AG09319 (cell line): ENCODE measurements at regions not wholly inside any gene's neighbourhood (a gene's known extent, or its start where the extent isn't known, plus 50 kb on each side); places are given as distances from the start of the nearest gene placed in this dataset.

Experiments used
- DNase-seq: peaks from one replicate; pipeline ENCODE4 v3.0.0-alpha.2; 2010; ENCODE audit warnings: low read depth; ENCODE audit errors: extremely low read depth
- TF ChIP-seq, protein P1 (sequence below): IDR thresholded peaks from 2 replicates; pipeline ENCODE4 v1.5.1; 2011; ENCODE audit warnings: low read depth, mild to moderate bottlenecking, inconsistent platforms, low read length, moderate library complexity

DNA sequence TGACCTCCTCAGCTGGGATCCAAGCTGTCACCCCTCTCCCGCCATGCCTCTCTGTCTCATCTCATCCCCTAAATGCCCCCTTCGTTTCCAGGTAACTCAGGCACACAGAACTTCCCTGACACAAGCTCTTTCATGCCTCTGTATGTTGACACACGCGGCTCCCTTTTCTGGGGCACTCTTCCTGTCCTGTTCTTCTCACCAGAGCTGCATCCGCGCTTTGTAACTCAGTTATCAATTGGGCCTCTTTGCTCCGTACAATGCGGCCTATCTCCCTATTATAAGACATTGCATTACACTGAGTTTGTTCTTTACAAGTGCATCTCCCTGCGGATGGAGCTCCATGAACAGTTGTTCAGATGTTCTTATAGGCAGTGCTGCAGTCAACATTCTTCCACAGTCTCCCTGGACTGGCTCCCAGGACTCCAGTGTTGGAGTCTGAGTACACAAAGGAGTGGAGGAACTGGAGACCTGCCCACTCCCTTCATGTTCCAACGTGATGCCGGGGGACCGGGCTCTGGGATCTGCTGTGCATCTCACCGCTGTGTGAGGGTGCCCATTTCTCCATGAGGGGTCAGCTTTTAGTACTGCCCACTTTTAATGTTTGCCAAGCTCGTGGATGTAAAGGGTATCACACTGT is 56.9 kb upstream of the TNS3 start:
- DNase-seq: no peak

DNA sequence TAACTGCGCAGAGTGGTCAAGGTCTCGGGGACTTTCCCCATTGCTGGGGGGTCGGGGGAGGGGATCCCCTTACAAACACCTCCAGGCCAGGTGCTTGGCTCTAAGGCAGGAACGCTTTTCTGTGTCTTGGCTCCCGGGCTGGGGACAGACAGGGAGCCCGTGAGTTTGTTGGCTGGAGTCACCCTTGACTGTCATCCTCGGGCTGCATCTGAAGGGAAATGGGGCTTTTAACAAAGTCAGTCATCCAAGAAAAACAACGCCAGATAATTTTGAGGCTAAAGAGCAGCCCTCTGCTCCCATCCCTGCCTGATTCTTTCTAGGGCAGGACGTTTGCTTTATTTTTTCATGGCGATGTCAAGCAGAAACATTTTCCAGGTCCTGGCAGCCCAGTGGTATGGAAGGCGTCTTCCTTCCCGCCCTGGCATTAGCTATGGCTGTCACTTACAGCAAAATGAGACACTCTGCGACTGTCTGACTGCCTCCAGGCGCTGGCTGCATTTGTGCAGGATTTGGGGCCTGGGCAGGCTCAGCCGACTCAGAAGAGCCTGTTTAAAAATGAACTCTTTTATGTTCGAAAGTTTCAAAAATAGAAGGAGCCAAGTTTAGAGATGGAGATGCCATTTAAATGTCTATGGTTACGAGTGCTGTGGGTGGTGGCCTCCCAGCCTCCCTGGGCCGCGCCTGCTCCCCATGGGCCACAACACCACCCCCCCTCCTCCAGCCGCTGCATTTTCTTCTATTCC is 54.7 kb upstream of the TNS3 start:
- DNase-seq: no peak
- TF ChIP-seq, protein P1, sequence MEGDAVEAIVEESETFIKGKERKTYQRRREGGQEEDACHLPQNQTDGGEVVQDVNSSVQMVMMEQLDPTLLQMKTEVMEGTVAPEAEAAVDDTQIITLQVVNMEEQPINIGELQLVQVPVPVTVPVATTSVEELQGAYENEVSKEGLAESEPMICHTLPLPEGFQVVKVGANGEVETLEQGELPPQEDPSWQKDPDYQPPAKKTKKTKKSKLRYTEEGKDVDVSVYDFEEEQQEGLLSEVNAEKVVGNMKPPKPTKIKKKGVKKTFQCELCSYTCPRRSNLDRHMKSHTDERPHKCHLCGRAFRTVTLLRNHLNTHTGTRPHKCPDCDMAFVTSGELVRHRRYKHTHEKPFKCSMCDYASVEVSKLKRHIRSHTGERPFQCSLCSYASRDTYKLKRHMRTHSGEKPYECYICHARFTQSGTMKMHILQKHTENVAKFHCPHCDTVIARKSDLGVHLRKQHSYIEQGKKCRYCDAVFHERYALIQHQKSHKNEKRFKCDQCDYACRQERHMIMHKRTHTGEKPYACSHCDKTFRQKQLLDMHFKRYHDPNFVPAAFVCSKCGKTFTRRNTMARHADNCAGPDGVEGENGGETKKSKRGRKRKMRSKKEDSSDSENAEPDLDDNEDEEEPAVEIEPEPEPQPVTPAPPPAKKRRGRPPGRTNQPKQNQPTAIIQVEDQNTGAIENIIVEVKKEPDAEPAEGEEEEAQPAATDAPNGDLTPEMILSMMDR: no peak

More for the DNA sequence above, 56.9 kb upstream of the TNS3 start:
- TF ChIP-seq, protein P1: no peak

DNA sequence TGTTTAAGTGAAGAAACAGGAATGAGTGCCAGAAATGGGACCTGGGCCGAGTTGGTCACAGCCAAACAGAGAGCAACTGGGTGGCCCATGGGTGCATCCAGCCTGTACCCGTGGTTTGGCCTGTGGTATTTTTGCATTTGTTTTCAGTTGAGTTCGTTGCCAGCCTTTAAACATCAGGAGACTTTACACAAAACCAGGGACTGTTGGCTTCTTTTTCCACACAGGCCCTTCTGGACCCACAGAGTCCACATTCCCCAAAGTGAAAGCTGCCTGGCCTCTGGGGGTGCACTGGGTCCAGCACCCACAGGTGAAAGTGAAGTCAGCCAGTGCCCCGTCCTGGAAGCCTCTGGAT is 54.1 kb upstream of the TNS3 start:
- TF ChIP-seq, protein P1: no peak
- no peak for DNase-seq

GRCh38 chr7:47635091-47636080 is 53.5 kb upstream of the TNS3 start:
- DNase-seq: no peak
- TF ChIP-seq, protein P1: no peak

GRCh38 chr7:47634273-47634672 is 52.4 kb upstream of the TNS3 start:
- DNase-seq: no peak
- TF ChIP-seq, protein P1: no peak

GRCh38 chr7:47633134-47633533 is 51.2 kb upstream of the TNS3 start:
- TF ChIP-seq, protein P1: no peak
- no peak for DNase-seq
